HepG2 (cell line): ENCODE measurements at regions not wholly inside any gene's neighbourhood (a gene's known extent, or its start where the extent isn't known, plus 50 kb on each side); places are given as distances from the start of the nearest gene placed in this dataset.

ENCODE experiments used
- ATAC-seq: fragments of 200-7000 bp; cut with Tn5 transposase; 3 replicates; pipeline ENCODE4 v1.9.1; 2020; ENCODE audit warnings: mild to moderate bottlenecking, moderate library complexity
- BruUV-seq: library from RNA; stranded (reverse); fragments of 400-500 nt; replicated peaks from 2 replicates; lab custom pipeline; 2021; lab: Mats Ljungman, UMichigan
- CTCF ChIA-PET: fragments of 300-600 bp; formaldehyde crosslinking; extraction: SDS; loops from one replicate; lab custom pipeline; 2021; ENCODE audit warnings: low total read pairs, inconsistent platforms, low intra/inter-chr PET ratio; lab: Yijun Ruan, JAX
- POLR2A ChIA-PET: fragments of 350-600 bp; sonication (Branson Sonifier 250); formaldehyde crosslinking; loops from one replicate; lab custom pipeline; 2020; ENCODE audit warnings: antibody characterized with exemption, inconsistent platforms; lab: Yijun Ruan, JAX
- DNase-seq: peaks from one replicate; pipeline ENCODE4 v3.0.0-alpha.2; 2015; ENCODE audit warnings: low spot score
- FAIRE-seq: peaks from 3 replicates; lab custom pipeline; 2011; peaks lifted over from hg19 to GRCh38; lab: Jason Lieb, UNC
- H2AFZ ChIP-seq: one replicate; pipeline ENCODE4 v1.6.1; 2011; ENCODE audit warnings: low read length, inconsistent platforms
- H3K27ac ChIP-seq: fragments of 300-600 bp; 3 replicates; pipeline ENCODE4 v1.8.0; 2011; ENCODE audit warnings: mixed run types, mild to moderate bottlenecking, mixed read lengths, low read length, inconsistent platforms; ENCODE audit not compliant: insufficient read depth; ENCODE audit errors: extremely low read length
- H3K27me3 ChIP-seq, 2 experiments: fragments of 200-600 bp in 1 of 2; 2 replicates in 1 of 2; 3 replicates in 1 of 2; pipeline versions ENCODE4 v1.6.0 to v1.8.0; 2011; ENCODE audit warnings: low read length in 2 of 2, mild to moderate bottlenecking in 2 of 2, moderate library complexity in 2 of 2, inconsistent platforms in 1 of 2; ENCODE audit not compliant: insufficient read depth in 2 of 2, control insufficient read depth in 1 of 2
- H3K36me3 ChIP-seq, 2 experiments: fragments of 200-600 bp in 1 of 2; replicated peaks in 1 of 2; 2 replicates in 1 of 2; 3 replicates in 1 of 2; pipeline versions ENCODE4 v1.5.1 to v1.8.0; 2011; ENCODE audit warnings: low read length in 2 of 2, inconsistent platforms in 1 of 2; ENCODE audit not compliant: insufficient read depth in 2 of 2, control insufficient read depth in 1 of 2
- H3K4me1 ChIP-seq: 2 replicates; pipeline ENCODE4 v1.5.1; 2012; ENCODE audit warnings: low read length, inconsistent platforms; ENCODE audit not compliant: insufficient read depth
- H3K4me2 ChIP-seq: 2 replicates; pipeline ENCODE4 v1.6.0; 2011; ENCODE audit warnings: low read depth, low read length, inconsistent platforms
- H3K4me3 ChIP-seq, 3 experiments: fragments of 200-600 bp in 1 of 3; sonication (generic), shearing (Covaris generic) in 1 of 3; replicated peaks in 1 of 3; 2 replicates each; pipeline ENCODE4 v1.5.1; 2011 to 2016; ENCODE audit warnings: low read length in 3 of 3, inconsistent platforms in 2 of 3, low read depth in 2 of 3, mild to moderate bottlenecking in 2 of 3, control low read depth in 1 of 3, mixed read lengths in 1 of 3; ENCODE audit not compliant: insufficient read depth in 1 of 3
- H3K79me2 ChIP-seq: one replicate; pipeline ENCODE4 v1.6.1; 2011; ENCODE audit warnings: low read length, inconsistent platforms; ENCODE audit not compliant: insufficient read depth
- H3K9ac ChIP-seq: 2 replicates; pipeline ENCODE4 v1.6.0; 2011; ENCODE audit warnings: mild to moderate bottlenecking, low read depth, low read length, inconsistent platforms; ENCODE audit not compliant: insufficient read depth
- H3K9me3 ChIP-seq: 2 replicates; pipeline ENCODE4 v1.5.1; 2012; ENCODE audit warnings: mild to moderate bottlenecking, low read length
- H4K20me1 ChIP-seq: 2 replicates; pipeline ENCODE4 v1.6.0; 2011; ENCODE audit warnings: inconsistent platforms, mild to moderate bottlenecking, low read length, moderate library complexity; ENCODE audit not compliant: insufficient read depth
- ATRX ChIP-seq: sonication (generic); formaldehyde crosslinking; IDR thresholded peaks from 2 replicates; pipeline ENCODE4 v1.4.0; 2020; ENCODE audit warnings: missing genetic modification reagents, borderline replicate concordance
- EP300 ChIP-seq, 3 experiments: sonication (generic) in 1 of 3; formaldehyde crosslinking in 1 of 3; IDR thresholded peaks; 2 replicates each; pipeline versions ENCODE4 v1.5.1 to v1.6.1; 2011 to 2020; ENCODE audit warnings: low read depth in 2 of 3, low read length in 2 of 3, borderline replicate concordance in 1 of 3, improper control_type of control experiment in 1 of 3, mild to moderate bottlenecking in 1 of 3, missing genetic modification reagents in 1 of 3, moderate library complexity in 1 of 3
- IRX3 ChIP-seq: sonication (generic); formaldehyde crosslinking; IDR thresholded peaks from 2 replicates; pipeline ENCODE4 v1.8.1; 2023; ENCODE audit warnings: mild to moderate bottlenecking, low read depth, missing genetic modification reagents, borderline replicate concordance
- JUND ChIP-seq: sonication (generic); formaldehyde crosslinking; IDR thresholded peaks from 2 replicates; pipeline ENCODE4 v1.8.0; 2022; ENCODE audit warnings: mild to moderate bottlenecking, missing genetic modification reagents
- SAP130 ChIP-seq: IDR thresholded peaks from 2 replicates; pipeline ENCODE4 v1.6.1; 2016; ENCODE audit warnings: low read depth
- ZNF383 ChIP-seq: sonication (generic); formaldehyde crosslinking; IDR thresholded peaks from 2 replicates; pipeline ENCODE4 v1.4.0; 2020; ENCODE audit warnings: missing genetic modification reagents, mild to moderate bottlenecking, borderline replicate concordance
- ZNF652 ChIP-seq: IDR thresholded peaks from 2 replicates; pipeline ENCODE4 v1.6.1; 2016; ENCODE audit warnings: low read depth, borderline replicate concordance
- ZNF737 ChIP-seq: sonication (generic); formaldehyde crosslinking; IDR thresholded peaks from 2 replicates; pipeline ENCODE4 v1.5.0; 2020; ENCODE audit warnings: missing genetic modification reagents, mild to moderate bottlenecking, borderline replicate concordance
- WGBS: methylation state at CpG from one replicate; pipeline ENCODE4 v1.1.6; 2017; ENCODE audit warnings: low lambda C conversion rate; 5-methylcytosine and 5-hydroxymethylcytosine counted together
- in situ Hi-C: cut with HindIII; loops from 2 replicates; pipeline ENCODE4 v1.10.0; 2017; ENCODE audit warnings: low pct_unique_long_range_greater_than_20kb; ENCODE audit not compliant: extremely low pct_ligation_motif_present
- intact Hi-C: fragments of 100-400 bp; cut with micrococcal nuclease; formaldehyde crosslinking; loops from one replicate; pipeline ENCODE4 v1.10.0; 2022; ENCODE audit not compliant: unreplicated experiment
- TF ChIP-seq, protein P1 (sequence below): IDR thresholded peaks from 2 replicates; pipeline ENCODE4 v1.6.1; 2012; ENCODE audit warnings: low read length, improper control_type of control experiment
- TF ChIP-seq, protein P2 (sequence below): sonication (generic); formaldehyde crosslinking; IDR thresholded peaks from 2 replicates; pipeline ENCODE4 v1.8.1; 2023; ENCODE audit warnings: mild to moderate bottlenecking, missing genetic modification reagents
- TF ChIP-seq, protein P3 (sequence below): sonication (generic); formaldehyde crosslinking; IDR thresholded peaks from 2 replicates; pipeline ENCODE4 v1.5.1; 2020; ENCODE audit warnings: missing genetic modification reagents, mild to moderate bottlenecking, borderline replicate concordance
- TF ChIP-seq, protein P4 (sequence below): sonication (generic); formaldehyde crosslinking; IDR thresholded peaks from 2 replicates; pipeline ENCODE4 v1.9.0; 2021; ENCODE audit warnings: missing genetic modification reagents, borderline replicate concordance
- TF ChIP-seq, protein P5 (sequence below): IDR thresholded peaks from 2 replicates; pipeline ENCODE4 v1.6.1; 2016; ENCODE audit warnings: mild to moderate bottlenecking, missing biosample characterization, missing genetic modification reagents

DNA sequence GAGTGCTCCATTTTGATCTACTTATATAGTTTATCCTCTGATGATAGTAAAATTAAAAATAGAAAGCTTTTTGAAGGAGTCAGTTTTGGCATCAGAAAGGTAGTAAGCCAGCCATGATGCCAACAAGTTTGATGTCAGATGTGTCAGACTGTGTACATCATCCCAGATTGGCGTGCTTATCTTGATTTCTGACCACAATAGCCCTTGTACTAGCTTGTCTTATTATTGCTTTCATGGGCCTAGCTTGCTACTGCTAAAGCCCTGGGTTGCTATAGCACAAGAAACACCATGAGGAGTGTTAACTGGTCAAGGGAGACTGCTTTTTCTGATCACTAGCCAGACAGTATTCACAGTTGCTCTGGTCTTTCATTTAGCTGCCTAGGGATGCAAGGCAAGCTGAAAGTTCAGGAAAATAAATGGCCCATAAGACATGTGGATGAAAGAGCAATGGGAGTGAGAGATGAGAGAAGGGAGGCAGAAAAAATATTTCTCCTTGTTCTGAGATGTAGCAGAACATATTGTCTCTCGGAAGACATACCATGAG is 1038.5 kb downstream of the JRKL start:
- intact Hi-C loops = no loop called here
- FAIRE-seq (no peak), ATAC-seq (no peak), DNase-seq (no peak)
- H3K4me3 ChIP-seq = no peak overlapping the region
- H2AFZ ChIP-seq = no peak overlapping the region
- H3K9me3 ChIP-seq = no peaks in the 10 kb centered on the region
- no peak overlapping the region for H3K9ac ChIP-seq
- H3K4me1 ChIP-seq = no peaks in the 10 kb centered on the region
- 4% methylated on average over 2 of the region's 2 CpGs for WGBS
- no peak overlapping the region for H3K4me2 ChIP-seq
- H3K27me3 ChIP-seq = no peaks in the 10 kb centered on the region; a peak in 1 of 5 replicates
- no peaks in the 10 kb centered on the region for H3K79me2 ChIP-seq
- H4K20me1 ChIP-seq = no peaks in the 10 kb centered on the region
- in situ Hi-C loops = no loop called here
- ChIA-PET CTCF (no interaction called here), POLR2A (no interaction called here)
- H3K27ac ChIP-seq = no peak overlapping the region
- H3K36me3 ChIP-seq = no peaks in the 10 kb centered on the region
- no TSS peak for BruUV-seq
- TF ChIP-seq, protein P1, sequence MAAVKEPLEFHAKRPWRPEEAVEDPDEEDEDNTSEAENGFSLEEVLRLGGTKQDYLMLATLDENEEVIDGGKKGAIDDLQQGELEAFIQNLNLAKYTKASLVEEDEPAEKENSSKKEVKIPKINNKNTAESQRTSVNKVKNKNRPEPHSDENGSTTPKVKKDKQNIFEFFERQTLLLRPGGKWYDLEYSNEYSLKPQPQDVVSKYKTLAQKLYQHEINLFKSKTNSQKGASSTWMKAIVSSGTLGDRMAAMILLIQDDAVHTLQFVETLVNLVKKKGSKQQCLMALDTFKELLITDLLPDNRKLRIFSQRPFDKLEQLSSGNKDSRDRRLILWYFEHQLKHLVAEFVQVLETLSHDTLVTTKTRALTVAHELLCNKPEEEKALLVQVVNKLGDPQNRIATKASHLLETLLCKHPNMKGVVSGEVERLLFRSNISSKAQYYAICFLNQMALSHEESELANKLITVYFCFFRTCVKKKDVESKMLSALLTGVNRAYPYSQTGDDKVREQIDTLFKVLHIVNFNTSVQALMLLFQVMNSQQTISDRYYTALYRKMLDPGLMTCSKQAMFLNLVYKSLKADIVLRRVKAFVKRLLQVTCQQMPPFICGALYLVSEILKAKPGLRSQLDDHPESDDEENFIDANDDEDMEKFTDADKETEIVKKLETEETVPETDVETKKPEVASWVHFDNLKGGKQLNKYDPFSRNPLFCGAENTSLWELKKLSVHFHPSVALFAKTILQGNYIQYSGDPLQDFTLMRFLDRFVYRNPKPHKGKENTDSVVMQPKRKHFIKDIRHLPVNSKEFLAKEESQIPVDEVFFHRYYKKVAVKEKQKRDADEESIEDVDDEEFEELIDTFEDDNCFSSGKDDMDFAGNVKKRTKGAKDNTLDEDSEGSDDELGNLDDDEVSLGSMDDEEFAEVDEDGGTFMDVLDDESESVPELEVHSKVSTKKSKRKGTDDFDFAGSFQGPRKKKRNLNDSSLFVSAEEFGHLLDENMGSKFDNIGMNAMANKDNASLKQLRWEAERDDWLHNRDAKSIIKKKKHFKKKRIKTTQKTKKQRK = no peak
- TF ChIP-seq, protein P2, sequence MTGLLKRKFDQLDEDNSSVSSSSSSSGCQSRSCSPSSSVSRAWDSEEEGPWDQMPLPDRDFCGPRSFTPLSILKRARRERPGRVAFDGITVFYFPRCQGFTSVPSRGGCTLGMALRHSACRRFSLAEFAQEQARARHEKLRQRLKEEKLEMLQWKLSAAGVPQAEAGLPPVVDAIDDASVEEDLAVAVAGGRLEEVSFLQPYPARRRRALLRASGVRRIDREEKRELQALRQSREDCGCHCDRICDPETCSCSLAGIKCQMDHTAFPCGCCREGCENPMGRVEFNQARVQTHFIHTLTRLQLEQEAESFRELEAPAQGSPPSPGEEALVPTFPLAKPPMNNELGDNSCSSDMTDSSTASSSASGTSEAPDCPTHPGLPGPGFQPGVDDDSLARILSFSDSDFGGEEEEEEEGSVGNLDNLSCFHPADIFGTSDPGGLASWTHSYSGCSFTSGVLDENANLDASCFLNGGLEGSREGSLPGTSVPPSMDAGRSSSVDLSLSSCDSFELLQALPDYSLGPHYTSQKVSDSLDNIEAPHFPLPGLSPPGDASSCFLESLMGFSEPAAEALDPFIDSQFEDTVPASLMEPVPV (CRISPR knock-in tag) = no peak
- TF ChIP-seq EP300 (IDR thresholded peaks at IDR 0.05; ENCODE audit: low read depth in 2 of 2, low read length in 2 of 2) (no peak), EP300 (CRISPR knock-in tag; IDR thresholded peaks at IDR 0.05; ENCODE audit: borderline replicate concordance) (no peak), IRX3 (no peak), ZNF383 (no peak), SAP130 (CRISPR knock-in tag) (no peak), ZNF652 (CRISPR knock-in tag) (no peak), ZNF737 (CRISPR knock-in tag) (no peak), ATRX (CRISPR knock-in tag) (no peak), JUND (CRISPR knock-in tag) (no peak)
- TF ChIP-seq, protein P3, sequence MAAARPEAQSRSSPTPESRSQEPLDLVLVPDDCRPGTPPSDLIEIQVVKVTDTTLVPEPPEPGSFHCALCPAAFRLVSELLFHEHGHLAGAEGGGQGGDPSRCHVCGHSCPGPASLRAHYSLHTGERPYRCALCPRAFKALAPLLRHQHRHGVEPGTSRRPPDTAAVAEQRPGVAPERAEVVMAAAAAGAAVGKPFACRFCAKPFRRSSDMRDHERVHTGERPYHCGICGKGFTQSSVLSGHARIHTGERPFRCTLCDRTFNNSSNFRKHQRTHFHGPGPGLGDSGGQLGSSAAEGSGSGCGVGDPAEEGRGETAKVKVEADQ (CRISPR knock-in tag) = no peak
- TF ChIP-seq, protein P4, sequence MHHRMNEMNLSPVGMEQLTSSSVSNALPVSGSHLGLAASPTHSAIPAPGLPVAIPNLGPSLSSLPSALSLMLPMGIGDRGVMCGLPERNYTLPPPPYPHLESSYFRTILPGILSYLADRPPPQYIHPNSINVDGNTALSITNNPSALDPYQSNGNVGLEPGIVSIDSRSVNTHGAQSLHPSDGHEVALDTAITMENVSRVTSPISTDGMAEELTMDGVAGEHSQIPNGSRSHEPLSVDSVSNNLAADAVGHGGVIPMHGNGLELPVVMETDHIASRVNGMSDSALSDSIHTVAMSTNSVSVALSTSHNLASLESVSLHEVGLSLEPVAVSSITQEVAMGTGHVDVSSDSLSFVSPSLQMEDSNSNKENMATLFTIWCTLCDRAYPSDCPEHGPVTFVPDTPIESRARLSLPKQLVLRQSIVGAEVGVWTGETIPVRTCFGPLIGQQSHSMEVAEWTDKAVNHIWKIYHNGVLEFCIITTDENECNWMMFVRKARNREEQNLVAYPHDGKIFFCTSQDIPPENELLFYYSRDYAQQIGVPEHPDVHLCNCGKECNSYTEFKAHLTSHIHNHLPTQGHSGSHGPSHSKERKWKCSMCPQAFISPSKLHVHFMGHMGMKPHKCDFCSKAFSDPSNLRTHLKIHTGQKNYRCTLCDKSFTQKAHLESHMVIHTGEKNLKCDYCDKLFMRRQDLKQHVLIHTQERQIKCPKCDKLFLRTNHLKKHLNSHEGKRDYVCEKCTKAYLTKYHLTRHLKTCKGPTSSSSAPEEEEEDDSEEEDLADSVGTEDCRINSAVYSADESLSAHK (CRISPR knock-in tag) = no peak
- TF ChIP-seq, protein P5, sequence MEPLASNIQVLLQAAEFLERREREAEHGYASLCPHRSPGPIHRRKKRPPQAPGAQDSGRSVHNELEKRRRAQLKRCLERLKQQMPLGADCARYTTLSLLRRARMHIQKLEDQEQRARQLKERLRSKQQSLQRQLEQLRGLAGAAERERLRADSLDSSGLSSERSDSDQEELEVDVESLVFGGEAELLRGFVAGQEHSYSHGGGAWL (CRISPR knock-in tag) = no peak
